ENCODE measurements at regions not wholly inside any gene's neighbourhood (a gene's known extent, or its start where the extent isn't known, plus 50 kb on each side); places are given as distances from the start of the nearest gene placed in this dataset.

DNA sequence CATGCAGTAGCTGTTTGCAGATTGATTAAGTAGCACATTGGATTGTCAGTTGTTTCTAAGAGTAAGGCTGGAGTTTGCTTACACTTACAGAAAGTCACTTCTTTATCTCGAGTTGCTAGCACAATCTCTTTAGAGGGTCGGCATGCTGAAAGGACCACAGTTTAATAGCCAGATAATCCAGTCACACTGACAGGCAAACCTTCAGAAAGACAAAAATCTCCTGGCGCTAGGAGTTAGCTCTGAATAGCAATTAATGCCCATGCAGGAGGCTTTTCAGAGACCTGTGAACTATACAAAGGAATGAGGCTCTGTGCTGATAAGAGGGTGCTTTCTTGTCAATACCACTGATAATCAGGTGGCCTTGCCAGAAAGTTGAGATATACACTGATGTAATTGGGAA lies 1043.0 kb downstream of the AACS start:
- TF ChIP-seq, protein P1, sequence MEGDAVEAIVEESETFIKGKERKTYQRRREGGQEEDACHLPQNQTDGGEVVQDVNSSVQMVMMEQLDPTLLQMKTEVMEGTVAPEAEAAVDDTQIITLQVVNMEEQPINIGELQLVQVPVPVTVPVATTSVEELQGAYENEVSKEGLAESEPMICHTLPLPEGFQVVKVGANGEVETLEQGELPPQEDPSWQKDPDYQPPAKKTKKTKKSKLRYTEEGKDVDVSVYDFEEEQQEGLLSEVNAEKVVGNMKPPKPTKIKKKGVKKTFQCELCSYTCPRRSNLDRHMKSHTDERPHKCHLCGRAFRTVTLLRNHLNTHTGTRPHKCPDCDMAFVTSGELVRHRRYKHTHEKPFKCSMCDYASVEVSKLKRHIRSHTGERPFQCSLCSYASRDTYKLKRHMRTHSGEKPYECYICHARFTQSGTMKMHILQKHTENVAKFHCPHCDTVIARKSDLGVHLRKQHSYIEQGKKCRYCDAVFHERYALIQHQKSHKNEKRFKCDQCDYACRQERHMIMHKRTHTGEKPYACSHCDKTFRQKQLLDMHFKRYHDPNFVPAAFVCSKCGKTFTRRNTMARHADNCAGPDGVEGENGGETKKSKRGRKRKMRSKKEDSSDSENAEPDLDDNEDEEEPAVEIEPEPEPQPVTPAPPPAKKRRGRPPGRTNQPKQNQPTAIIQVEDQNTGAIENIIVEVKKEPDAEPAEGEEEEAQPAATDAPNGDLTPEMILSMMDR (IDR thresholded peaks at IDR 0.05; ENCODE audit: low read depth, low read length) = no peak
- TF ChIP-seq POLR2A (IDR thresholded peaks at IDR 0.05; ENCODE audit: extremely low read depth, insufficient read length) = no peak
- no peak for TF ChIP-seq MYC (IDR thresholded peaks at IDR 0.05; ENCODE audit: low read depth, low read length)
- TF ChIP-seq, protein P2, sequence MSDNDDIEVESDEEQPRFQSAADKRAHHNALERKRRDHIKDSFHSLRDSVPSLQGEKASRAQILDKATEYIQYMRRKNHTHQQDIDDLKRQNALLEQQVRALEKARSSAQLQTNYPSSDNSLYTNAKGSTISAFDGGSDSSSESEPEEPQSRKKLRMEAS (IDR thresholded peaks at IDR 0.05; ENCODE audit: low read depth, low read length) = no peak
